H1 (cell line): ENCODE measurements at regions not wholly inside any gene's neighbourhood (a gene's known extent, or its start where the extent isn't known, plus 50 kb on each side); places are given as distances from the start of the nearest gene placed in this dataset.

Source experiments
- ATF3 ChIP-seq: IDR thresholded peaks from 2 replicates; pipeline ENCODE4 v1.6.1; 2011; ENCODE audit warnings: low read depth, mild to moderate bottlenecking, low read length; ENCODE audit not compliant: insufficient read depth
- CBX8 ChIP-seq: fragments of 300-800, 300-1000 bp; sonication (generic); IDR thresholded peaks from 2 replicates; pipeline ENCODE4 v1.7.1; 2016; ENCODE audit warnings: low read depth, low read length, borderline replicate concordance
- EP300 ChIP-seq, 2 experiments: IDR thresholded peaks; 1 replicate in 1 of 2; 2 replicates in 1 of 2; pipeline ENCODE4 v1.6.1; 2011 to 2012; ENCODE audit warnings: low read depth in 2 of 2, low read length in 2 of 2, mild to moderate bottlenecking in 2 of 2, borderline replicate concordance in 1 of 2, inconsistent platforms in 1 of 2, moderate library complexity in 1 of 2
- GABPA ChIP-seq: IDR thresholded peaks from 2 replicates; pipeline ENCODE4 v1.6.1; 2011; ENCODE audit warnings: mild to moderate bottlenecking, low read length, moderate library complexity, borderline replicate concordance; ENCODE audit not compliant: insufficient read depth
- KDM1A ChIP-seq: fragments of 200-600, 300-600 bp; sonication (generic); IDR thresholded peaks from 2 replicates; pipeline ENCODE4 v1.7.1; 2016; ENCODE audit warnings: mild to moderate bottlenecking, low read length, borderline replicate concordance
- KDM4A ChIP-seq: IDR thresholded peaks from one replicate; pipeline ENCODE4 v1.7.1; 2012; ENCODE audit warnings: low read depth, mild to moderate bottlenecking, moderate library complexity, low read length, inconsistent platforms; ENCODE audit not compliant: severe bottlenecking
- MAFK ChIP-seq: IDR thresholded peaks from 2 replicates; pipeline ENCODE4 v1.6.1; 2012; ENCODE audit warnings: low read depth, mild to moderate bottlenecking, improper control_type of control experiment, low read length
- RNF2 ChIP-seq: fragments of 200-900, 300-1000 bp; sonication (generic); IDR thresholded peaks from 2 replicates; pipeline ENCODE4 v1.7.1; 2016; ENCODE audit warnings: borderline replicate concordance, low read depth, mild to moderate bottlenecking, antibody characterized with exemption, low read length; ENCODE audit not compliant: poor library complexity, severe bottlenecking; ENCODE audit errors: missing control alignments
- TF ChIP-seq, protein P1 (sequence below): fragments of 300-600 bp; sonication (generic); IDR thresholded peaks from 2 replicates; pipeline ENCODE4 v1.7.1; 2012; ENCODE audit warnings: low read length, moderate library complexity, mild to moderate bottlenecking, inconsistent platforms; ENCODE audit not compliant: insufficient replicate concordance
- TF ChIP-seq, protein P2 (sequence below): IDR thresholded peaks from 2 replicates; pipeline ENCODE4 v1.6.1; 2012; ENCODE audit warnings: inconsistent platforms

DNA sequence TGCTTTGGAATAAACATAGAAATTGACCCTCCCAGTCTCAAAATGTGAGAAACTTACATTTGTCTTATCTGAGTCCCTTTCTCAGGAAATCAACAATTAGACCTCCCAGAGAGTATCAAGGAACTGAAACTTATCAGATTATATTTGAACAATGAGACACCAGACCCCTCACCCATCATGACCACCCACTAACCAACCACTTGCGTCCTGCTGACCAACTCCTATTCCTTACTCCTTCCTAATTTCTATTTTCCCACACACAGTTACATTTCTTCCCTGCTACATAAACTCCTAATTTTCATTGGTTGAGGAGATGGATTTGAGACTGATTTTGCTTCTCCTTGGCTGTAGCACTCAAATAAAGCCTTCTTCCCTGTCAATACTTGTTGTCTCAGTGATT is 97.9 kb downstream of the TPBG start (continued):
- TF ChIP-seq, protein P1, sequence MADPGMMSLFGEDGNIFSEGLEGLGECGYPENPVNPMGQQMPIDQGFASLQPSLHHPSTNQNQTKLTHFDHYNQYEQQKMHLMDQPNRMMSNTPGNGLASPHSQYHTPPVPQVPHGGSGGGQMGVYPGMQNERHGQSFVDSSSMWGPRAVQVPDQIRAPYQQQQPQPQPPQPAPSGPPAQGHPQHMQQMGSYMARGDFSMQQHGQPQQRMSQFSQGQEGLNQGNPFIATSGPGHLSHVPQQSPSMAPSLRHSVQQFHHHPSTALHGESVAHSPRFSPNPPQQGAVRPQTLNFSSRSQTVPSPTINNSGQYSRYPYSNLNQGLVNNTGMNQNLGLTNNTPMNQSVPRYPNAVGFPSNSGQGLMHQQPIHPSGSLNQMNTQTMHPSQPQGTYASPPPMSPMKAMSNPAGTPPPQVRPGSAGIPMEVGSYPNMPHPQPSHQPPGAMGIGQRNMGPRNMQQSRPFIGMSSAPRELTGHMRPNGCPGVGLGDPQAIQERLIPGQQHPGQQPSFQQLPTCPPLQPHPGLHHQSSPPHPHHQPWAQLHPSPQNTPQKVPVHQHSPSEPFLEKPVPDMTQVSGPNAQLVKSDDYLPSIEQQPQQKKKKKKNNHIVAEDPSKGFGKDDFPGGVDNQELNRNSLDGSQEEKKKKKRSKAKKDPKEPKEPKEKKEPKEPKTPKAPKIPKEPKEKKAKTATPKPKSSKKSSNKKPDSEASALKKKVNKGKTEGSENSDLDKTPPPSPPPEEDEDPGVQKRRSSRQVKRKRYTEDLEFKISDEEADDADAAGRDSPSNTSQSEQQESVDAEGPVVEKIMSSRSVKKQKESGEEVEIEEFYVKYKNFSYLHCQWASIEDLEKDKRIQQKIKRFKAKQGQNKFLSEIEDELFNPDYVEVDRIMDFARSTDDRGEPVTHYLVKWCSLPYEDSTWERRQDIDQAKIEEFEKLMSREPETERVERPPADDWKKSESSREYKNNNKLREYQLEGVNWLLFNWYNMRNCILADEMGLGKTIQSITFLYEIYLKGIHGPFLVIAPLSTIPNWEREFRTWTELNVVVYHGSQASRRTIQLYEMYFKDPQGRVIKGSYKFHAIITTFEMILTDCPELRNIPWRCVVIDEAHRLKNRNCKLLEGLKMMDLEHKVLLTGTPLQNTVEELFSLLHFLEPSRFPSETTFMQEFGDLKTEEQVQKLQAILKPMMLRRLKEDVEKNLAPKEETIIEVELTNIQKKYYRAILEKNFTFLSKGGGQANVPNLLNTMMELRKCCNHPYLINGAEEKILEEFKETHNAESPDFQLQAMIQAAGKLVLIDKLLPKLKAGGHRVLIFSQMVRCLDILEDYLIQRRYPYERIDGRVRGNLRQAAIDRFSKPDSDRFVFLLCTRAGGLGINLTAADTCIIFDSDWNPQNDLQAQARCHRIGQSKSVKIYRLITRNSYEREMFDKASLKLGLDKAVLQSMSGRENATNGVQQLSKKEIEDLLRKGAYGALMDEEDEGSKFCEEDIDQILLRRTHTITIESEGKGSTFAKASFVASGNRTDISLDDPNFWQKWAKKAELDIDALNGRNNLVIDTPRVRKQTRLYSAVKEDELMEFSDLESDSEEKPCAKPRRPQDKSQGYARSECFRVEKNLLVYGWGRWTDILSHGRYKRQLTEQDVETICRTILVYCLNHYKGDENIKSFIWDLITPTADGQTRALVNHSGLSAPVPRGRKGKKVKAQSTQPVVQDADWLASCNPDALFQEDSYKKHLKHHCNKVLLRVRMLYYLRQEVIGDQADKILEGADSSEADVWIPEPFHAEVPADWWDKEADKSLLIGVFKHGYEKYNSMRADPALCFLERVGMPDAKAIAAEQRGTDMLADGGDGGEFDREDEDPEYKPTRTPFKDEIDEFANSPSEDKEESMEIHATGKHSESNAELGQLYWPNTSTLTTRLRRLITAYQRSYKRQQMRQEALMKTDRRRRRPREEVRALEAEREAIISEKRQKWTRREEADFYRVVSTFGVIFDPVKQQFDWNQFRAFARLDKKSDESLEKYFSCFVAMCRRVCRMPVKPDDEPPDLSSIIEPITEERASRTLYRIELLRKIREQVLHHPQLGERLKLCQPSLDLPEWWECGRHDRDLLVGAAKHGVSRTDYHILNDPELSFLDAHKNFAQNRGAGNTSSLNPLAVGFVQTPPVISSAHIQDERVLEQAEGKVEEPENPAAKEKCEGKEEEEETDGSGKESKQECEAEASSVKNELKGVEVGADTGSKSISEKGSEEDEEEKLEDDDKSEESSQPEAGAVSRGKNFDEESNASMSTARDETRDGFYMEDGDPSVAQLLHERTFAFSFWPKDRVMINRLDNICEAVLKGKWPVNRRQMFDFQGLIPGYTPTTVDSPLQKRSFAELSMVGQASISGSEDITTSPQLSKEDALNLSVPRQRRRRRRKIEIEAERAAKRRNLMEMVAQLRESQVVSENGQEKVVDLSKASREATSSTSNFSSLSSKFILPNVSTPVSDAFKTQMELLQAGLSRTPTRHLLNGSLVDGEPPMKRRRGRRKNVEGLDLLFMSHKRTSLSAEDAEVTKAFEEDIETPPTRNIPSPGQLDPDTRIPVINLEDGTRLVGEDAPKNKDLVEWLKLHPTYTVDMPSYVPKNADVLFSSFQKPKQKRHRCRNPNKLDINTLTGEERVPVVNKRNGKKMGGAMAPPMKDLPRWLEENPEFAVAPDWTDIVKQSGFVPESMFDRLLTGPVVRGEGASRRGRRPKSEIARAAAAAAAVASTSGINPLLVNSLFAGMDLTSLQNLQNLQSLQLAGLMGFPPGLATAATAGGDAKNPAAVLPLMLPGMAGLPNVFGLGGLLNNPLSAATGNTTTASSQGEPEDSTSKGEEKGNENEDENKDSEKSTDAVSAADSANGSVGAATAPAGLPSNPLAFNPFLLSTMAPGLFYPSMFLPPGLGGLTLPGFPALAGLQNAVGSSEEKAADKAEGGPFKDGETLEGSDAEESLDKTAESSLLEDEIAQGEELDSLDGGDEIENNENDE: no peak
- TF ChIP-seq, protein P2, sequence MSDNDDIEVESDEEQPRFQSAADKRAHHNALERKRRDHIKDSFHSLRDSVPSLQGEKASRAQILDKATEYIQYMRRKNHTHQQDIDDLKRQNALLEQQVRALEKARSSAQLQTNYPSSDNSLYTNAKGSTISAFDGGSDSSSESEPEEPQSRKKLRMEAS: no peak
- TF ChIP-seq KDM1A: no peak
- TF ChIP-seq CBX8: no peak
- TF ChIP-seq ATF3: no peak
- TF ChIP-seq EP300 (IDR thresholded peaks at IDR 0.05; ENCODE audit: borderline replicate concordance in 1 of 2, low read depth in 2 of 2, low read length in 2 of 2): no peak
- no peak for TF ChIP-seq KDM4A
- no peak for TF ChIP-seq RNF2
- no peak for TF ChIP-seq MAFK
- no peak for TF ChIP-seq GABPA
